HUES64 (cell line): ENCODE measurements at regions not wholly inside any gene's neighbourhood (a gene's known extent, or its start where the extent isn't known, plus 50 kb on each side); places are given as distances from the start of the nearest gene placed in this dataset.

Experiments
- H3K27ac ChIP-seq: 2 replicates; pipeline ENCODE4 v1.7.0; 2013; ENCODE audit warnings: low read depth, low read length, inconsistent platforms
- H3K27me3 ChIP-seq: 2 replicates; pipeline ENCODE4 v1.6.1; 2013; ENCODE audit warnings: mild to moderate bottlenecking, low read length; ENCODE audit not compliant: insufficient read depth
- H3K36me3 ChIP-seq: 2 replicates; pipeline ENCODE4 v1.6.1; 2013; ENCODE audit warnings: mild to moderate bottlenecking, low read length; ENCODE audit not compliant: insufficient read depth
- H3K4me1 ChIP-seq: 2 replicates; pipeline ENCODE4 v1.6.1; 2013; ENCODE audit warnings: mild to moderate bottlenecking, low read length, moderate library complexity; ENCODE audit not compliant: insufficient read depth
- H3K4me3 ChIP-seq: 2 replicates; pipeline ENCODE4 v1.5.1; 2013; ENCODE audit warnings: mild to moderate bottlenecking, low read length, moderate library complexity
- H3K9ac ChIP-seq: 2 replicates; pipeline ENCODE4 v1.6.1; 2013; ENCODE audit warnings: mild to moderate bottlenecking, low read depth, low read length
- H3K9me3 ChIP-seq: 2 replicates; pipeline ENCODE4 v1.6.1; 2013; ENCODE audit warnings: low read depth, low read length; ENCODE audit not compliant: insufficient read depth
- WGBS: fragments of 150-250, 120-280 bp; methylation state at CpG from one replicate; pipeline ENCODE4 v1.1.7; 2013; ENCODE audit warnings: missing lambda C conversion rate; 5-methylcytosine and 5-hydroxymethylcytosine counted together

GRCh38 chr2:5913711-5914395, 221.7 kb downstream of the SOX11 start:
- H3K27me3 ChIP-seq = peaks cover 62% of the 10 kb centered on the region
- H3K27ac ChIP-seq = no peak overlapping the region
- H3K9me3 ChIP-seq = peaks cover 11% of the 10 kb centered on the region; the same call in 1 of the 2 replicates
- H3K4me1 ChIP-seq = peaks cover 24% of the 10 kb centered on the region
- no peaks in the 10 kb centered on the region for H3K36me3 ChIP-seq
- 23% methylated on average over 9 of the region's 9 CpGs for WGBS
- H3K4me3 ChIP-seq = no peak overlapping the region
- H3K9ac ChIP-seq = no peak overlapping the region

GRCh38 chr2:5914811-5915611, 222.8 kb downstream of the SOX11 start:
- no peaks in the 10 kb centered on the region for H3K36me3 ChIP-seq
- no peak overlapping the region; the same call in 1 of the 2 replicates for H3K27ac ChIP-seq
- no peak overlapping the region for H3K9ac ChIP-seq
- H3K4me1 ChIP-seq = peaks cover 24% of the 10 kb centered on the region
- 27% methylated on average over 4 of the region's 7 CpGs for WGBS
- H3K9me3 ChIP-seq = peaks cover 20% of the 10 kb centered on the region; the same call in 1 of the 2 replicates
- peaks cover 53% of the 10 kb centered on the region for H3K27me3 ChIP-seq
- no peak overlapping the region for H3K4me3 ChIP-seq

GRCh38 chr2:5915881-5916310, 223.7 kb downstream of the SOX11 start:
- H3K4me3 ChIP-seq = no peak overlapping the region
- peaks cover 24% of the 10 kb centered on the region for H3K4me1 ChIP-seq
- H3K27ac ChIP-seq = no peak overlapping the region
- no peaks in the 10 kb centered on the region for H3K36me3 ChIP-seq
- no peak overlapping the region for H3K9ac ChIP-seq
- H3K9me3 ChIP-seq = peaks cover 20% of the 10 kb centered on the region; the same call in 1 of the 2 replicates
- H3K27me3 ChIP-seq = peaks cover 44% of the 10 kb centered on the region
- 47% methylated on average over 4 of the region's 4 CpGs for WGBS

DNA sequence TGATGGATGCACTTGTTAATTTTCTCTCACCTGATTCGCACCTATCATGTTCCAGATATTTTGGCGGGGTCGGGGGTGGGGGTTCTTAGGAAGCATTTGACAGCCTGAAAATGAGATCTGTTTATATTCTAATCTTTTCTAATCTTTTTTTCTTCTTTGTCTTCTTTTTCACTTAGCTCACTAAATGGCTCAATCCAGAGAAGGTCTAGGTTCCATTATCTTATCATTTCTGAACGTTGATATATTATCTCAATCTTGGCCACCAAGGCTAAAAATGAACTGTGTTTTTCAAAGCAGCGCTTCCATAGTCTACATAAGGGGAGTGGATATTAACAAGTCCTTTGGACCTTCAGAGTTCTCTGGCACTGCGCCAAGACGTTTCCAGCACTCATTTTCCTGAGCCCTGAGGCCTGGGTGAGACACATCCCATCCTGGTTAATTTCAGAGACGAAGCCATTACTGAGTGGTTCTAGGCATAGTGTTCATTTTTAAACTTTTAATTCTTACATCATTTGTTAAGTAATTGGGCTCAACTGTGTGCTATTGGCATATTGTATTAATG, 229.0 kb downstream of the SOX11 start:
- Histone ChIP-seq H3K36me3 (no peaks in the 10 kb centered on the region), H3K9me3 (peaks cover 20% of the 10 kb centered on the region; the same call in 1 of the 2 replicates), H3K27ac (no peak overlapping the region), H3K27me3 (no peaks in the 10 kb centered on the region), H3K4me1 (no peaks in the 10 kb centered on the region), H3K9ac (no peak overlapping the region), H3K4me3 (no peak overlapping the region)
- WGBS = 95% methylated on average over 7 of the region's 8 CpGs

- H3K4me1 ChIP-seq = 0 out of 2 replicates have a peak, but pooled peaks cover 2% of the 10 kb centered on the region
- H3K9me3 ChIP-seq = peaks cover 5% of the 10 kb centered on the region; the same call in 1 of the 2 replicates
- no peaks in the 10 kb centered on the region for H3K36me3 ChIP-seq
- H3K27ac ChIP-seq = no peak overlapping the region
- no peak overlapping the region for H3K4me3 ChIP-seq
- no peak overlapping the region for H3K9ac ChIP-seq
- no peaks in the 10 kb centered on the region for H3K27me3 ChIP-seq
- 95% methylated on average over 12 of the region's 12 CpGs for WGBS
These were observed 232.1 kb downstream of the SOX11 start for GRCh38 chr2:5923957-5924945.

- Histone ChIP-seq H3K9me3 (no peaks in the 10 kb centered on the region), H3K36me3 (no peaks in the 10 kb centered on the region)
- WGBS = 88% methylated on average over 3 of the region's 4 CpGs
These were observed 233.4 kb downstream of the SOX11 start for GRCh38 chr2:5925604-5926003.

DNA sequence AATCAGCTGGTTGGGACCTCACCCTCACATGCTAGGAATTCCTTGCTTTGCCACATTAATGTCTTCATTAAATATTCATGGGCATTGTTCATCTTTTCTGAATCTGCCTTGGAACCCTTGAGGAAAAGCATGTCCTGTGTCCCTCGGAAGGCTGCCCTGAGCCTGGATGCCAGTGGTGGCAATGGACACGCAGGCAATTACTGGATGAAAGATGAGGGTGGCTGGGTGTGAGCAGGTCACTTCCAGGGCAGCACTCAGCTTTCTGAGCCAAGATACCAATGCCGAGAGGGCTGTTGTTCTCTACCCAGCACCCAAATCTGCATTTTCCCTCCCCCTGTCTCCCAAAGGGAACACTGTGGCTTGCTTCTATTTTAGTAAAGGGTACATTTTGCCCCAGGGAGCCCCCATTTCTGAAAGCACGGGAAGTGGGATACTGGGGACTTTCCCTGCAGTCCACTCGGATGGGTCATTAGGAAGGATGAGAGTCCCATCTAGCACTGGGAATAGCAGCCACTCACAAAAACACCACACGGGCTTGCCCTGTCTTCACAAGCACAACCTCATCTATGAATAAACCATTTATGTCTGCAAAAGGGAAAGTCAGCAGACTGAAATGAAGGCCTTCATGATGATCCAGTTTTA, 234.8 kb downstream of the SOX11 start:
- no peak overlapping the region for H3K27ac ChIP-seq
- 63% methylated on average over 6 of the region's 6 CpGs for WGBS

More at GRCh38 chr2:5925604-5926003, 233.4 kb downstream of the SOX11 start:
- Histone ChIP-seq H3K4me1 (0 out of 2 replicates have a peak, but pooled peaks cover 2% of the 10 kb centered on the region), H3K9ac (no peak overlapping the region), H3K27ac (no peak overlapping the region), H3K4me3 (no peak overlapping the region), H3K27me3 (no peaks in the 10 kb centered on the region)

DNA sequence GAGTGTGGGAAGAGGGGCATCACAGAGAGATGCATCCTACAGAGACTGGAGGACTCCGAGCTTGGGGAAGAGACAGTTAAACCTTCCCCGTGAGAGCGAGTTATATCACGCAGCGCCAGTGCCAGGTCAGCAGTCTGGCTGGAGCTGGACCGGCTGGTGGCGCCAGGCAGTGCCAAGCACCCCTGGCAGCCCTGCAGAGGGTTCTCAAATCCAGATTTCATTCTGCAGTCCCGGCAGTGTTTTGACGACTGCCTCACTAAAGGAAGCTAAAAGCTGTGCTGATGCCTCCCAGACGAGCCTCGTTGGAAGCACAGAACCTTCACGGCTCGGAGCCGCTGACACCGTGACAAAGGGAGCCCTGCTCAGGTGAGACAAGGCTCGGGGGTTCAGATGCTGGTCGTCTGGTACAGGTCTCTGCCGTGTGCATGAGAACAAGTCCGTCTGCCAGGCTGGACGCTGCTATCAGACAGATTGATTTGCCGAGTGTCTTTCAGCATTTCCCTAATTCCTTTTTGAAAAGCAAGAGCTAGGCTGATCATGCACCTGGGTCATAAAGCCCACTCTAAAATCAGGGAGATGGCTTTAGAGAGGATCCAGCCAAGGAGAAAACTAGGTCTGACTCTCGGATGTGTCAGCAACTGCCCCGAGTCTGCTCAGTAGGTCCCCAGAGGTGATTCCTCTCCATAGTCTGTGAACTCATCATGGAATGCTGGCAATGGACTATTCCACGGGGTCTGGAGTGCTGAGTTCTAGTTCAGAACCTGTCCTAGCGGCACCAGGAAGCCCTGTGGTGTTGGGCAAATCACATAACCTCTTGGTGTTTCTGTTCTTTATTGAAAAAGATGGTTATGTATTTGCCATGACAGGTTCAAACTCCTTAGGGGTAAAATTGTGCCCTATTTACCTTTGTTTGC, 240.6 kb downstream of the SOX11 start:
- Histone ChIP-seq H3K36me3 (no peaks in the 10 kb centered on the region), H3K9me3 (no peaks in the 10 kb centered on the region), H3K27ac (no peak overlapping the region), H3K9ac (no peak overlapping the region), H3K27me3 (no peaks in the 10 kb centered on the region), H3K4me3 (no peak overlapping the region), H3K4me1 (peaks cover 2% of the 10 kb centered on the region; the same call in 1 of the 2 replicates)
- WGBS = 93% methylated on average over 25 of the region's 25 CpGs

More for the DNA sequence above, 234.8 kb downstream of the SOX11 start:
- 0 out of 2 replicates have a peak, but pooled peaks cover 2% of the 10 kb centered on the region for H3K4me1 ChIP-seq
- H3K9ac ChIP-seq = no peak overlapping the region
- no peaks in the 10 kb centered on the region for H3K9me3 ChIP-seq
- H3K36me3 ChIP-seq = no peaks in the 10 kb centered on the region
- H3K27me3 ChIP-seq = no peaks in the 10 kb centered on the region
- H3K4me3 ChIP-seq = no peak overlapping the region

DNA sequence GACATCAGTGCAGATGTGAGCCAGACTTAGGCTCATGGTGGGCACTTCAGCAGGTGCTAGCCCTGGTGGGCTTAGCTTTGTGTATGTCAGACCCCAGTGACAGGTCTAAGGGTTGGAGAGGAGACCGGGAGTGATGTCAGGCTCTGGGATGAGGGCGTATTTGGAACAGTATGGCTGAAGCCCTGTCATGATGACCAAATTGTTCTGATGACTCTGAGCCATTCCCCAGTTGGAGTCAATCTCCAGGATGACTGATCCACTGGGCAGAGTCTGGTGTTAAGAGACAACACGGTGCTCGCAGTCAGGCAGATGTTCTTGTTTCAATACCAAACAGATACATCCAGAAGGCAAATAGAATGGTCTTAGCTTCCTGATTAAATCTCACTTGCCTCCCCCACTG, 241.5 kb downstream of the SOX11 start:
- Histone ChIP-seq H3K27ac (no peak overlapping the region), H3K9me3 (no peaks in the 10 kb centered on the region), H3K36me3 (no peaks in the 10 kb centered on the region), H3K27me3 (no peaks in the 10 kb centered on the region), H3K9ac (no peak overlapping the region), H3K4me3 (no peak overlapping the region), H3K4me1 (peaks cover 11% of the 10 kb centered on the region)
- 83% methylated on average over 4 of the region's 4 CpGs for WGBS
